ENCODE measurements at regions not wholly inside any gene's neighbourhood (a gene's known extent, or its start where the extent isn't known, plus 50 kb on each side); places are given as distances from the start of the nearest gene placed in this dataset.

- TF ChIP-seq, protein P1, sequence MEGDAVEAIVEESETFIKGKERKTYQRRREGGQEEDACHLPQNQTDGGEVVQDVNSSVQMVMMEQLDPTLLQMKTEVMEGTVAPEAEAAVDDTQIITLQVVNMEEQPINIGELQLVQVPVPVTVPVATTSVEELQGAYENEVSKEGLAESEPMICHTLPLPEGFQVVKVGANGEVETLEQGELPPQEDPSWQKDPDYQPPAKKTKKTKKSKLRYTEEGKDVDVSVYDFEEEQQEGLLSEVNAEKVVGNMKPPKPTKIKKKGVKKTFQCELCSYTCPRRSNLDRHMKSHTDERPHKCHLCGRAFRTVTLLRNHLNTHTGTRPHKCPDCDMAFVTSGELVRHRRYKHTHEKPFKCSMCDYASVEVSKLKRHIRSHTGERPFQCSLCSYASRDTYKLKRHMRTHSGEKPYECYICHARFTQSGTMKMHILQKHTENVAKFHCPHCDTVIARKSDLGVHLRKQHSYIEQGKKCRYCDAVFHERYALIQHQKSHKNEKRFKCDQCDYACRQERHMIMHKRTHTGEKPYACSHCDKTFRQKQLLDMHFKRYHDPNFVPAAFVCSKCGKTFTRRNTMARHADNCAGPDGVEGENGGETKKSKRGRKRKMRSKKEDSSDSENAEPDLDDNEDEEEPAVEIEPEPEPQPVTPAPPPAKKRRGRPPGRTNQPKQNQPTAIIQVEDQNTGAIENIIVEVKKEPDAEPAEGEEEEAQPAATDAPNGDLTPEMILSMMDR (IDR thresholded peaks at IDR 0.05; ENCODE audit: low read depth, low read length), result no peak
- no peaks in the 10 kb centered on the region for H3K27me3 ChIP-seq (ENCODE audit: control insufficient read depth, insufficient read depth, low read length)
- no peaks in the 10 kb centered on the region for H3K9me3 ChIP-seq (ENCODE audit: control insufficient read depth, insufficient read depth, low read length)
- POLR2A ChIA-PET, result no interaction called here
- CTCF ChIA-PET, result no interaction called here
- no peak overlapping the region for H3K4me3 ChIP-seq (ENCODE audit: low read depth, low read length)
- H3K27ac ChIP-seq (ENCODE audit: low read depth, low read length), result no peak overlapping the region
- no peak for DNase-seq (ENCODE audit: low read depth, low spot score)
Measured at GRCh38 chr5:89929173-89929572, 480.4 kb downstream of the CETN3 start.

DNA sequence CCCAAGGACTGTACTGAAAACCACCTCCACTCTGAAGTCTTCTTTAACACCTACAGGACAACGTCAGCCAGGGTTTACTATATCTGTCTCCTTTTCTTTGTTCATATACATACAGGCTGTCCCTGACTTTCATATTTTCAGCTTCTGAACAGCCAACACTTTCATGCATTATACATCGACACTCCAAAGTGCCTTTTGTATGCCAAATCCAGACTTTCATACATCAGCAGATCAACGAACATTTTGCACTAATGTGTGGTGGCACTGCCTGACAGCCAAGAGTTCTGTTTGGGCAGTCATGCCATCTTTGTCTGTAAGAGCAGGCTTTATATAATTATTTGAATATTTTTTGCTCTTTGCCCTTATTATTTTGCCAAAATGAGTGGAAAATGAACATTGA is 487.4 kb downstream of the CETN3 start:
- no peak overlapping the region for H3K4me3 ChIP-seq (ENCODE audit: low read depth, low read length)
- ChIA-PET CTCF (no interaction called here), POLR2A (no interaction called here)
- H3K27me3 ChIP-seq (ENCODE audit: control insufficient read depth, insufficient read depth, low read length), result no peaks in the 10 kb centered on the region
- DNase-seq (ENCODE audit: low read depth, low spot score), result no peak
- H3K27ac ChIP-seq (ENCODE audit: low read depth, low read length), result no peak overlapping the region
- no peaks in the 10 kb centered on the region for H3K9me3 ChIP-seq (ENCODE audit: control insufficient read depth, insufficient read depth, low read length)
- TF ChIP-seq, protein P1 (IDR thresholded peaks at IDR 0.05; ENCODE audit: low read depth, low read length), result no peak

- Histone ChIP-seq H3K27me3 (ENCODE audit: control insufficient read depth, insufficient read depth, low read length) (no peaks in the 10 kb centered on the region), H3K27ac (ENCODE audit: low read depth, low read length) (no peak overlapping the region), H3K4me3 (ENCODE audit: low read depth, low read length) (no peak overlapping the region), H3K9me3 (ENCODE audit: control insufficient read depth, insufficient read depth, low read length) (no peaks in the 10 kb centered on the region)
- CTCF ChIA-PET, result no interaction called here
- POLR2A ChIA-PET, result no interaction called here
- DNase-seq (ENCODE audit: low read depth, low spot score), result no peak
- TF ChIP-seq, protein P1 (IDR thresholded peaks at IDR 0.05; ENCODE audit: low read depth, low read length), result no peak
Measured at GRCh38 chr5:89917112-89917511, 492.4 kb downstream of the CETN3 start.

DNA sequence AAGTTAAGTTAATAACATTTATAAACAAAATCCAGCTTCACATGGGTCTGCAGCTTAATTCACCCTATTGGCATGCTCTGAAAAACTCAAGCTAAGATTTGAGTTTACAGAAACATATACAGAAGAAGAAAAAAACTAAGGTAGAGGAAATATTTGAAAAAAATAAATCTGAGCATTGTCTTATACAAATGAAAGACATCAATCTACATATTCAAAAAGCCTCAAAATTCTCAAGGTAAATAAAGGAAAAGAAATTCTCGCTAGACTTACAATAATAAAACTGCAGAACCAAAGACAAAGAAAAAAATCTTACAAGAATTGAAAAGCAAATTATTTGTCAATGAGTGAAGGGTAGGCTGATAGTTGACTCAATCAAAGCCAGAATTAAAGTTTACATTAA is 493.4 kb downstream of the CETN3 start:
- ChIA-PET POLR2A (no interaction called here), CTCF (no interaction called here)
- H3K27ac ChIP-seq (ENCODE audit: low read depth, low read length), result no peak overlapping the region
- H3K9me3 ChIP-seq (ENCODE audit: control insufficient read depth, insufficient read depth, low read length), result no peaks in the 10 kb centered on the region
- no peak for DNase-seq (ENCODE audit: low read depth, low spot score)
- no peaks in the 10 kb centered on the region for H3K27me3 ChIP-seq (ENCODE audit: control insufficient read depth, insufficient read depth, low read length)
- H3K4me3 ChIP-seq (ENCODE audit: low read depth, low read length), result no peak overlapping the region
- TF ChIP-seq, protein P1 (IDR thresholded peaks at IDR 0.05; ENCODE audit: low read depth, low read length), result no peak

GRCh38 chr5:89908876-89909275 is 500.7 kb downstream of the CETN3 start:
- H3K4me3 ChIP-seq (ENCODE audit: low read depth, low read length), result no peak overlapping the region
- no peak overlapping the region for H3K27ac ChIP-seq (ENCODE audit: low read depth, low read length)
- ChIA-PET CTCF (no interaction called here), POLR2A (no interaction called here)
- no peaks in the 10 kb centered on the region for H3K9me3 ChIP-seq (ENCODE audit: control insufficient read depth, insufficient read depth, low read length)
- no peaks in the 10 kb centered on the region for H3K27me3 ChIP-seq (ENCODE audit: control insufficient read depth, insufficient read depth, low read length)
- DNase-seq (ENCODE audit: low read depth, low spot score), result no peak
- TF ChIP-seq, protein P1 (IDR thresholded peaks at IDR 0.05; ENCODE audit: low read depth, low read length), result no peak

Measured in AG04450 (cell line).